AG10803 (cell line): ENCODE measurements at regions not wholly inside any gene's neighbourhood (a gene's known extent, or its start where the extent isn't known, plus 50 kb on each side); places are given as distances from the start of the nearest gene placed in this dataset.

Experiments used
- DNase-seq: peaks from one replicate; pipeline ENCODE4 v3.0.0; 2010; ENCODE audit warnings: low read depth
- H3K4me3 ChIP-seq: 2 replicates; pipeline ENCODE4 v1.5.1; 2011; ENCODE audit warnings: mild to moderate bottlenecking, low read length, control low read depth
- TF ChIP-seq, protein P1 (sequence below): conservative IDR thresholded peaks from 2 replicates; pipeline ENCODE4 v1.5.1; 2011; ENCODE audit warnings: mild to moderate bottlenecking, low read length, control low read depth, inconsistent platforms

DNA sequence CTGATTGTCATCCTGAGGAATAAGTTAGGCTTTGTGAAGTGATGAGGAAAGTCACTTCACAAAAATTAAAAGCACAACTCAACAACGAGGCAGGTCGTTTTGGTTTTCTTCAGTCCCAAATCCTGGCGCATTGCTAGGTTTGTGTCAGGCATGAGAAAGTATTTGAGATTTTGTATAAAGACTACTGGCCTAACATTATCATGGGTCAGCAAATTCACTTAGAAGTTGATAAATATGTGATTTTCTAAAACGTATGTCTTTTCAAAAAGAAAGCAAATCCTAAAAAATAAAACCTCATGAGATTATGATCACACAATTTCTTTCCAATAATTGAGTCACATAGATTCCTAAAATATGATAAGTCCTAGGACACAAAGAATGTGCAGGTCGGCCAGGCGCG, 395.8 kb upstream of the RORA start:
- TF ChIP-seq, protein P1, sequence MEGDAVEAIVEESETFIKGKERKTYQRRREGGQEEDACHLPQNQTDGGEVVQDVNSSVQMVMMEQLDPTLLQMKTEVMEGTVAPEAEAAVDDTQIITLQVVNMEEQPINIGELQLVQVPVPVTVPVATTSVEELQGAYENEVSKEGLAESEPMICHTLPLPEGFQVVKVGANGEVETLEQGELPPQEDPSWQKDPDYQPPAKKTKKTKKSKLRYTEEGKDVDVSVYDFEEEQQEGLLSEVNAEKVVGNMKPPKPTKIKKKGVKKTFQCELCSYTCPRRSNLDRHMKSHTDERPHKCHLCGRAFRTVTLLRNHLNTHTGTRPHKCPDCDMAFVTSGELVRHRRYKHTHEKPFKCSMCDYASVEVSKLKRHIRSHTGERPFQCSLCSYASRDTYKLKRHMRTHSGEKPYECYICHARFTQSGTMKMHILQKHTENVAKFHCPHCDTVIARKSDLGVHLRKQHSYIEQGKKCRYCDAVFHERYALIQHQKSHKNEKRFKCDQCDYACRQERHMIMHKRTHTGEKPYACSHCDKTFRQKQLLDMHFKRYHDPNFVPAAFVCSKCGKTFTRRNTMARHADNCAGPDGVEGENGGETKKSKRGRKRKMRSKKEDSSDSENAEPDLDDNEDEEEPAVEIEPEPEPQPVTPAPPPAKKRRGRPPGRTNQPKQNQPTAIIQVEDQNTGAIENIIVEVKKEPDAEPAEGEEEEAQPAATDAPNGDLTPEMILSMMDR: no peak

DNA sequence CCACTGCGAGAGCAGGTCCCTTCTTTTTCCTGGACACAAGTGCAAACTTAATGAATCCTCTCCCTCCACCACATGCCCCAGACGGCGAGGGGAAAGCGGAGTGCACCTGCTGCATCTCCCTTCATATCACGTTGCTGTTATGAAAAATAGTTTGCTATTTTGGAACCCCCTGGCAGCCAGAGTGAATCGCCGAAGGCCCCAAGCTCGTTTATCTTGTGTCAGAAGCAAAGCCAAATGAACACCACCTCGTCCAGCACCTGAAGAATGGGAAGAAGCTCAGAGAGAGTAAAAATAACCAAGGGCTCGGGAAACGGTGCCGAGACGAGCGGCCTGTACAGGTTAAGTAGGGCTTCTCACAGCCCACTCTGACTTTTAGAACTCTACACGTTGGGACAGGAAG, 394.6 kb upstream of the RORA start:
- no peak overlapping the region for H3K4me3 ChIP-seq
- DNase-seq: no peak
- TF ChIP-seq, protein P1: no peak

More for the DNA sequence above, 395.8 kb upstream of the RORA start:
- H3K4me3 ChIP-seq: no peak overlapping the region
- DNase-seq: no peak

- no peak for DNase-seq
- TF ChIP-seq, protein P1: no peak
- H3K4me3 ChIP-seq: no peak overlapping the region
Measured at GRCh38 chr15:61621865-61622264, 392.8 kb upstream of the RORA start.

- DNase-seq: peak; percentile 9
- no peak overlapping the region for H3K4me3 ChIP-seq
- TF ChIP-seq, protein P1: peak; percentile 48
Measured at GRCh38 chr15:61621146-61621545, 392.0 kb upstream of the RORA start.

GRCh38 chr15:61620151-61620550, 391.0 kb upstream of the RORA start:
- no peak for DNase-seq
- no peak overlapping the region for H3K4me3 ChIP-seq
- TF ChIP-seq, protein P1: no peak

DNA sequence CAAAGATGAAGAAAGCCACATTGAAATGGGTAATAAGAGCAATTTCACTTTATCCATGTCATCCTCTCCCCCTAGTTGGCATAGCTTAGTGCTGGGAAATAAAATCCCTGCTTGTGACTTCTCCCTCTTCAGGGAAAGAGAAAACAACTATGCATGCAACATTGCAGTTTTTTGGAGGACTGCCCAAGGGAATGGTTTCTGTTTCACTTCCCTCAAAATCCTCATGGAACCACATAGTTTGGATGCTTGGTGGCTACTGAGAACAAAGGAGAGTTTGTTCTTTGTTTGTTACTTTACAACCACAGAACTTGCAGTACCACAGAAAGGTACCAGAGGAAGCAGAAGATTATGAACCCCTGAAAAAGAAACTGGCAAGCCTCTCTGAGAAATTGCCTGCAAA, 384.6 kb upstream of the RORA start:
- H3K4me3 ChIP-seq: no peak overlapping the region
- TF ChIP-seq, protein P1: no peak
- peak; percentile 20 for DNase-seq

DNA sequence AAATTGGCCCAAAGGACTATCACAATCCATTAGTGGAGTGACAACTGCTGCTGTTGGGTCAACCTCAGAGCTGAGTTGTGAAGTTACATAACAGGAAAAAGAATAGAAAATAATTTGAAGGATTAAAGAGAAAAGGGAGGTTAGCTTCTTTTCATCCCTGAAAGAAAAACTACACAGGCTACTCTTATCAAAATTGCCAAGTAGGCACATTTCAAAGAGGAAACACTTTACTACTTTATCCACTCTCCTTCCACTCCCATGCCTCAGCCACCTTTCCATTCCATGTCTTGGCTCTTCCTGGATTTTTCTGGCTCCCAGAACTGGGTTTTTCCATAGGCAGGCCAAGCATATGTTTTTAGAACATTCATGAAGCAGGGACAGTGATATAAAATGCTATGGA, 384.0 kb upstream of the RORA start:
- TF ChIP-seq, protein P1: no peak
- no peak for DNase-seq
- no peak overlapping the region for H3K4me3 ChIP-seq
